VCaP (cell line): ENCODE measurements at regions not wholly inside any gene's neighbourhood (a gene's known extent, or its start where the extent isn't known, plus 50 kb on each side); places are given as distances from the start of the nearest gene placed in this dataset.

Experiments used
- H3K27ac ChIP-seq: fragments of 450-650 bp; 2 replicates; pipeline ENCODE4 v1.5.1; 2017
- TF ChIP-seq, protein P1 (sequence below): fragments of 450-650 bp; conservative IDR thresholded peaks from 2 replicates; pipeline ENCODE4 v1.5.1; 2017; ENCODE audit warnings: mild to moderate bottlenecking, moderate library complexity

DNA sequence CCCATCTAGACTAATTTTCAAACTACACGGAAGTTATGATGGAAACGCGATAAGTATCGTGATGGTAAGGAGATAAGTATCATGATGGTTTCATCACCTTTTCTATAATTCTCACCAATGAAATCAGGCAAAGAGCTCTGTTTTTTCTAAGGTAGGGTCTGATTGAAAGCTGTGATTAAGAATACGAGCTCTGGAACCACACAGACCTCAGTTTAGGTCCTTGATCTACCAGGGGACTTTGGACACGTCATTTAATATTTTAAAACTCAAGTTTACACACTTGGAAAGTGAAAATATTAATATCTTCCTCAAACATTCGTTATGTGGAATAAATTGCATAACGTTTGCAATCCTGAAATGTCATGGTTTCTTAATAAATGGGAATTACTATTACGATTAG is 538.2 kb upstream of the CELF2 start:
- H3K27ac ChIP-seq: no peak overlapping the region
- TF ChIP-seq, protein P1, sequence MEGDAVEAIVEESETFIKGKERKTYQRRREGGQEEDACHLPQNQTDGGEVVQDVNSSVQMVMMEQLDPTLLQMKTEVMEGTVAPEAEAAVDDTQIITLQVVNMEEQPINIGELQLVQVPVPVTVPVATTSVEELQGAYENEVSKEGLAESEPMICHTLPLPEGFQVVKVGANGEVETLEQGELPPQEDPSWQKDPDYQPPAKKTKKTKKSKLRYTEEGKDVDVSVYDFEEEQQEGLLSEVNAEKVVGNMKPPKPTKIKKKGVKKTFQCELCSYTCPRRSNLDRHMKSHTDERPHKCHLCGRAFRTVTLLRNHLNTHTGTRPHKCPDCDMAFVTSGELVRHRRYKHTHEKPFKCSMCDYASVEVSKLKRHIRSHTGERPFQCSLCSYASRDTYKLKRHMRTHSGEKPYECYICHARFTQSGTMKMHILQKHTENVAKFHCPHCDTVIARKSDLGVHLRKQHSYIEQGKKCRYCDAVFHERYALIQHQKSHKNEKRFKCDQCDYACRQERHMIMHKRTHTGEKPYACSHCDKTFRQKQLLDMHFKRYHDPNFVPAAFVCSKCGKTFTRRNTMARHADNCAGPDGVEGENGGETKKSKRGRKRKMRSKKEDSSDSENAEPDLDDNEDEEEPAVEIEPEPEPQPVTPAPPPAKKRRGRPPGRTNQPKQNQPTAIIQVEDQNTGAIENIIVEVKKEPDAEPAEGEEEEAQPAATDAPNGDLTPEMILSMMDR: no peak

GRCh38 chr10:10482613-10483012 is 535.1 kb upstream of the CELF2 start:
- TF ChIP-seq, protein P1: no peak
- H3K27ac ChIP-seq: no peak overlapping the region

- no peak overlapping the region for H3K27ac ChIP-seq
- TF ChIP-seq, protein P1: no peak
Observed at GRCh38 chr10:10489076-10489475, 528.6 kb upstream of the CELF2 start.

- TF ChIP-seq, protein P1: no peak
- H3K27ac ChIP-seq: no peak overlapping the region
Observed at GRCh38 chr10:10489805-10490571, 527.7 kb upstream of the CELF2 start.

GRCh38 chr10:10490581-10490980 is 527.1 kb upstream of the CELF2 start:
- TF ChIP-seq, protein P1: no peak

GRCh38 chr10:10492420-10492819 is 525.3 kb upstream of the CELF2 start:
- TF ChIP-seq, protein P1: no peak
- no peak overlapping the region for H3K27ac ChIP-seq

More at GRCh38 chr10:10490581-10490980, 527.1 kb upstream of the CELF2 start:
- no peak overlapping the region for H3K27ac ChIP-seq

DNA sequence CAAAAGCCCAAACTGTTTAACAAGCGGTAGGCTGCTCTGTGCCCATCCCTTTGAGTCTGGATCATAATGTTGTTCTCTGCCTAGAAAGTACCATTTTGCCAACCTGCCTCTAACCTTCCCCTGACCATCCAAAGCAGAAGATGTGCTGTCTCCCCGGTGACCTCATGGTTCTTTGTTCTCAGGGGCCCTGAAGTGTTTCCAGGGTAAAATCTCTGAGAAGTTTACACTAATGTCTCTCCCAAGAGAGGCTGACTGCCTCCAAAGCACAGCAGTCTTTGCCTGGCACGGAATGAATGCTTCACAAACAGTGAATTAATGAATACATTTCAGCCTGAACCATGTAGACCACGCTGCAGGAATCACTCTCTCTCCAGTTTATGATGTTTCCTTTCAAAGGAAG is 523.8 kb upstream of the CELF2 start:
- no peak overlapping the region for H3K27ac ChIP-seq
- TF ChIP-seq, protein P1: no peak
